Prostate gland (tissue), 2 donors: ENCODE measurements at regions not wholly inside any gene's neighbourhood (a gene's known extent, or its start where the extent isn't known, plus 50 kb on each side); places are given as distances from the start of the nearest gene placed in this dataset.

Experiments used
- DNase-seq: peaks from one replicate; pipeline ENCODE4 v3.0.0-alpha.2; 2019; ENCODE audit warnings: low spot score
- H3K27ac ChIP-seq, 2 donors: fragments of 200-600 bp; sonication (generic); 2 replicates each; pipeline ENCODE4 v1.5.1; 2017 to 2019
- H3K27me3 ChIP-seq: fragments of 200-600 bp; sonication (generic); replicated peaks from 2 replicates; pipeline ENCODE4 v1.5.1; 2019; ENCODE audit not compliant: insufficient read depth
- H3K36me3 ChIP-seq, 2 donors: fragments of 200-600 bp; sonication (generic); 1 replicate in 1 of 2; 2 replicates in 1 of 2; pipeline versions ENCODE4 v1.5.1 to v1.8.1; 2017 to 2019
- H3K4me1 ChIP-seq: fragments of 200-600 bp; sonication (generic); replicated peaks from 2 replicates; pipeline ENCODE4 v1.5.1; 2019
- H3K4me3 ChIP-seq, 2 donors: fragments of 200-600 bp; sonication (generic); 2 replicates each; pipeline ENCODE4 v1.5.1; 2017 to 2019
- H3K9me3 ChIP-seq: fragments of 200-600 bp; sonication (generic); 2 replicates; pipeline ENCODE4 v1.5.1; 2017
- CTCF ChIP-seq, 4 experiments: fragments of 200-600 bp in 2 of 4; fragments of 450-650 bp in 2 of 4; sonication (generic) in 2 of 4; IDR thresholded peaks; 1 replicate in 3 of 4; 2 replicates in 1 of 4; pipeline ENCODE4 v1.5.1; 2016 to 2019; ENCODE audit warnings: antibody characterized with exemption in 4 of 4, mild to moderate bottlenecking in 2 of 4, moderate library complexity in 2 of 4
- POLR2A ChIP-seq: fragments of 450-650 bp; IDR thresholded peaks from one replicate; pipeline ENCODE4 v1.6.1; 2016; ENCODE audit warnings: antibody characterized with exemption, mild to moderate bottlenecking
- POLR2AphosphoS5 ChIP-seq: sonication (generic); formaldehyde crosslinking; IDR thresholded peaks from one replicate; pipeline ENCODE4 v1.6.1; 2017; ENCODE audit warnings: antibody characterized with exemption
- WGBS: methylation state at CpG from one replicate; pipeline ENCODE4 v1.1.5; 2018; 5-methylcytosine and 5-hydroxymethylcytosine counted together
- intact Hi-C: fragments of 100-400 bp; cut with DNase I; formaldehyde crosslinking; loops from one replicate; pipeline ENCODE4 v1.14.2; 2022

GRCh38 chr9:73890685-73891277 lies 606.4 kb upstream of the RORB start:
- Histone ChIP-seq H3K9me3 (no peaks in the 10 kb centered on the region), H3K27me3 (no peaks in the 10 kb centered on the region), H3K27ac (no peak overlapping the region), H3K4me3 (no peak overlapping the region), H3K4me1 (no peaks in the 10 kb centered on the region), H3K36me3 (no peaks in the 10 kb centered on the region)
- TF ChIP-seq POLR2AphosphoS5 = no peak
- no peak for TF ChIP-seq CTCF (IDR thresholded peaks at IDR 0.05)
- TF ChIP-seq POLR2A = no peak
- intact Hi-C loops = no loop called here
- DNase-seq = no peak

- H3K27ac ChIP-seq = no peak overlapping the region
- TF ChIP-seq POLR2A (no peak), POLR2AphosphoS5 (no peak), CTCF (IDR thresholded peaks at IDR 0.05) (no peak)
- H3K36me3 ChIP-seq = no peaks in the 10 kb centered on the region
- no peak for DNase-seq
- H3K9me3 ChIP-seq = no peaks in the 10 kb centered on the region
- no peaks in the 10 kb centered on the region for H3K4me1 ChIP-seq
- no peak overlapping the region for H3K4me3 ChIP-seq
- 68% methylated on average over 3 of the region's 3 CpGs for WGBS
- intact Hi-C loops = no loop called here
- no peaks in the 10 kb centered on the region for H3K27me3 ChIP-seq
These were observed 604.8 kb upstream of the RORB start for GRCh38 chr9:73892335-73892734.

GRCh38 chr9:73893230-73893629 lies 603.9 kb upstream of the RORB start:
- Histone ChIP-seq H3K27me3 (no peaks in the 10 kb centered on the region), H3K27ac (no peak overlapping the region), H3K9me3 (no peaks in the 10 kb centered on the region), H3K4me3 (no peak overlapping the region), H3K4me1 (no peaks in the 10 kb centered on the region), H3K36me3 (no peaks in the 10 kb centered on the region)
- intact Hi-C loops = no loop called here
- DNase-seq = no peak
- no peak for TF ChIP-seq CTCF (IDR thresholded peaks at IDR 0.05)

GRCh38 chr9:73896061-73896460 lies 601.1 kb upstream of the RORB start:
- H3K27me3 ChIP-seq = no peaks in the 10 kb centered on the region
- H3K9me3 ChIP-seq = no peaks in the 10 kb centered on the region
- WGBS = 77% methylated on average over 2 of the region's 2 CpGs
- no peak overlapping the region for H3K27ac ChIP-seq
- DNase-seq = no peak
- H3K36me3 ChIP-seq = no peaks in the 10 kb centered on the region
- no peak overlapping the region for H3K4me3 ChIP-seq
- no peaks in the 10 kb centered on the region for H3K4me1 ChIP-seq
- TF ChIP-seq POLR2A (no peak), CTCF (IDR thresholded peaks at IDR 0.05) (no peak), POLR2AphosphoS5 (no peak)
- intact Hi-C loops = no loop called here

GRCh38 chr9:73906671-73907070 lies 590.5 kb upstream of the RORB start:
- Histone ChIP-seq H3K9me3 (no peaks in the 10 kb centered on the region), H3K27ac (no peak overlapping the region), H3K4me1 (no peaks in the 10 kb centered on the region), H3K36me3 (no peaks in the 10 kb centered on the region), H3K4me3 (no peak overlapping the region), H3K27me3 (no peaks in the 10 kb centered on the region)
- TF ChIP-seq POLR2A = no peak
- no peak for TF ChIP-seq CTCF (IDR thresholded peaks at IDR 0.05)
- TF ChIP-seq POLR2AphosphoS5 = no peak
- no peak for DNase-seq
- 56% methylated on average over 1 of the region's 1 CpG for WGBS
- intact Hi-C loops = no loop called here
